H1 (cell line): ENCODE measurements at regions not wholly inside any gene's neighbourhood (a gene's known extent, or its start where the extent isn't known, plus 50 kb on each side); places are given as distances from the start of the nearest gene placed in this dataset.

Experiments
- CTCF ChIA-PET: fragments of 300-600 bp; sonication (Branson Sonifier 250); formaldehyde crosslinking; loops from one replicate; lab custom pipeline; 2021; ENCODE audit not compliant: partially characterized antibody; lab: Charles Lee
- POLR2A ChIA-PET: fragments of 300-600 bp; sonication (Branson Sonifier 250); formaldehyde crosslinking; loops from one replicate; lab custom pipeline; 2021; ENCODE audit warnings: inconsistent platforms; ENCODE audit not compliant: partially characterized antibody; lab: Charles Lee
- DNase-seq, 2 experiments: peaks; one replicate each; pipeline versions ENCODE4 v3.0.0 to v3.0.0-alpha.2; 2010 to 2022; ENCODE audit warnings: low spot score in 2 of 2, low read depth in 1 of 2, mixed read lengths in 1 of 2
- FAIRE-seq: peaks from 2 replicates; lab custom pipeline; 2011; peaks lifted over from hg19 to GRCh38; lab: Jason Lieb, UNC
- H2AFZ ChIP-seq: 2 replicates; pipeline ENCODE4 v1.8.1; 2012; ENCODE audit warnings: low read length, inconsistent platforms
- H2AK5ac ChIP-seq: 2 replicates; pipeline ENCODE4 v1.6.1; 2013; ENCODE audit warnings: low read depth, low read length
- H2BK120ac ChIP-seq: replicated peaks from 2 replicates; pipeline ENCODE3; 2013; ENCODE audit warnings: low read depth, low read length, inconsistent platforms
- H2BK12ac ChIP-seq: 2 replicates; pipeline ENCODE4 v1.6.1; 2013; ENCODE audit warnings: low read depth, low read length
- H2BK15ac ChIP-seq: 2 replicates; pipeline ENCODE4 v1.6.1; 2013; ENCODE audit warnings: low read length
- H2BK20ac ChIP-seq: 2 replicates; pipeline ENCODE4 v1.6.1; 2013; ENCODE audit warnings: low read length
- H2BK5ac ChIP-seq: 2 replicates; pipeline ENCODE4 v1.6.1; 2013; ENCODE audit warnings: low read depth, low read length
- H3K14ac ChIP-seq: 2 replicates; pipeline ENCODE4 v1.6.1; 2013; ENCODE audit warnings: inconsistent platforms; ENCODE audit not compliant: insufficient read length
- H3K18ac ChIP-seq: 2 replicates; pipeline ENCODE4 v1.6.1; 2013; ENCODE audit warnings: low read length; ENCODE audit errors: extremely low read depth
- H3K23ac ChIP-seq: 2 replicates; pipeline ENCODE4 v1.6.1; 2013; ENCODE audit warnings: inconsistent platforms; ENCODE audit not compliant: insufficient read length
- H3K23me2 ChIP-seq: 2 replicates; pipeline ENCODE4 v1.6.1; 2013; ENCODE audit warnings: low read depth, low read length
- H3K27ac ChIP-seq: 2 replicates; pipeline ENCODE4 v1.6.1; 2011; ENCODE audit warnings: low read depth, low read length, inconsistent platforms
- H3K27me3 ChIP-seq, 4 experiments: replicated peaks in 1 of 4; 1 replicate in 1 of 4; 2 replicates in 3 of 4; pipeline versions ENCODE4 v1.6.1 to v1.8.1; 2011 to 2013; ENCODE audit warnings: low read length in 3 of 4, mild to moderate bottlenecking in 3 of 4, inconsistent platforms in 2 of 4, mixed read lengths in 2 of 4, moderate library complexity in 1 of 4; ENCODE audit not compliant: control insufficient read depth in 3 of 4, insufficient read depth in 3 of 4; ENCODE audit errors: extremely low read depth in 1 of 4
- H3K36me3 ChIP-seq, 4 experiments: 2 replicates each; pipeline versions ENCODE4 v1.6.1 to v1.8.1; 2011 to 2013; ENCODE audit warnings: mild to moderate bottlenecking in 4 of 4, low read length in 3 of 4, moderate library complexity in 2 of 4, control low read depth in 1 of 4, inconsistent platforms in 1 of 4; ENCODE audit not compliant: insufficient read depth in 4 of 4, control insufficient read depth in 2 of 4
- H3K4ac ChIP-seq: replicated peaks from 2 replicates; pipeline ENCODE3; 2013; ENCODE audit warnings: low read length, low read depth, mixed read lengths, inconsistent platforms; ENCODE audit not compliant: insufficient read length
- H3K4me1 ChIP-seq, 4 experiments: replicated peaks in 1 of 4; 1 replicate in 1 of 4; 2 replicates in 3 of 4; pipeline versions ENCODE4 v1.6.1 to v1.8.1; 2011 to 2013; ENCODE audit warnings: low read length in 3 of 4, inconsistent platforms in 2 of 4, mixed read lengths in 1 of 4; ENCODE audit not compliant: insufficient read depth in 4 of 4, control insufficient read depth in 3 of 4
- H3K4me2 ChIP-seq, 2 experiments: 2 replicates each; pipeline versions ENCODE4 v1.6.1 to v1.8.1; 2011 to 2013; ENCODE audit warnings: low read depth in 2 of 2, low read length in 2 of 2, control low read depth in 1 of 2, inconsistent platforms in 1 of 2, mild to moderate bottlenecking in 1 of 2; ENCODE audit not compliant: insufficient read depth in 1 of 2
- H3K4me3 ChIP-seq, 4 experiments: fragments of 200-600, 300-600 bp in 1 of 4; sonication (generic), shearing (Covaris generic), sonication (Bioruptor Twin) in 1 of 4; 2 replicates each; pipeline versions ENCODE4 v1.5.1 to v1.8.1; 2011 to 2016; ENCODE audit warnings: low read length in 4 of 4, low read depth in 3 of 4, control low read depth in 2 of 4, inconsistent platforms in 2 of 4, mild to moderate bottlenecking in 2 of 4, mixed read lengths in 1 of 4, moderate library complexity in 1 of 4; ENCODE audit not compliant: insufficient read depth in 2 of 4; ENCODE audit errors: extremely low read depth in 1 of 4
- H3K56ac ChIP-seq: replicated peaks from 2 replicates; pipeline ENCODE3; 2013; ENCODE audit warnings: low read depth, mild to moderate bottlenecking, mixed read lengths, low read length, inconsistent platforms; ENCODE audit not compliant: insufficient read length
- H3K79me1 ChIP-seq: 2 replicates; pipeline ENCODE4 v1.6.1; 2013; ENCODE audit warnings: low read depth, low read length, control low read depth
- H3K79me2 ChIP-seq, 2 experiments: 2 replicates each; pipeline versions ENCODE4 v1.6.1 to v1.8.1; 2012 to 2013; ENCODE audit warnings: low read length in 2 of 2, mild to moderate bottlenecking in 2 of 2, inconsistent platforms in 1 of 2; ENCODE audit not compliant: insufficient read depth in 2 of 2, control insufficient read depth in 1 of 2
- H3K9ac ChIP-seq, 4 experiments: replicated peaks in 1 of 4; 1 replicate in 1 of 4; 2 replicates in 3 of 4; pipeline versions ENCODE4 v1.6.1 to v1.8.1; 2011 to 2013; ENCODE audit warnings: low read depth in 3 of 4, low read length in 3 of 4, control low read depth in 2 of 4, mild to moderate bottlenecking in 2 of 4, moderate library complexity in 2 of 4, inconsistent platforms in 1 of 4; ENCODE audit errors: extremely low read depth in 1 of 4
- H3K9me3 ChIP-seq, 2 experiments: 2 replicates each; pipeline versions ENCODE4 v1.6.1 to v1.8.1; 2012 to 2013; ENCODE audit warnings: mild to moderate bottlenecking in 2 of 2, moderate library complexity in 2 of 2, control low read depth in 1 of 2, inconsistent platforms in 1 of 2, low read depth in 1 of 2, low read length in 1 of 2, mixed read lengths in 1 of 2; ENCODE audit not compliant: insufficient read depth in 2 of 2
- H4K20me1 ChIP-seq, 2 experiments: replicated peaks in 1 of 2; 2 replicates each; pipeline versions ENCODE3 to v1.8.1; 2011 to 2013; ENCODE audit warnings: inconsistent platforms in 2 of 2, low read length in 2 of 2, mild to moderate bottlenecking in 1 of 2; ENCODE audit not compliant: insufficient read depth in 2 of 2, control insufficient read depth in 1 of 2
- H4K5ac ChIP-seq: 2 replicates; pipeline ENCODE4 v1.6.1; 2013; ENCODE audit warnings: low read length, low read depth, mixed read lengths, inconsistent platforms; ENCODE audit not compliant: insufficient read length
- H4K8ac ChIP-seq: 2 replicates; pipeline ENCODE4 v1.8.0; 2013; ENCODE audit warnings: mild to moderate bottlenecking, moderate library complexity, low read length, inconsistent platforms; ENCODE audit not compliant: insufficient read depth; ENCODE audit errors: extremely low read depth
- H4K91ac ChIP-seq: replicated peaks from 2 replicates; pipeline ENCODE3; 2013; ENCODE audit warnings: low read length, mixed read lengths, inconsistent platforms; ENCODE audit not compliant: insufficient read length
- CBX5 ChIP-seq: fragments of 300-800, 300-1000 bp; sonication (generic); IDR thresholded peaks from 2 replicates; pipeline ENCODE4 v1.7.1; 2016; ENCODE audit warnings: antibody characterized with exemption, low read length, low read depth
- EP300 ChIP-seq, 2 experiments: IDR thresholded peaks; 1 replicate in 1 of 2; 2 replicates in 1 of 2; pipeline ENCODE4 v1.6.1; 2011 to 2012; ENCODE audit warnings: low read depth in 2 of 2, low read length in 2 of 2, mild to moderate bottlenecking in 2 of 2, borderline replicate concordance in 1 of 2, inconsistent platforms in 1 of 2, moderate library complexity in 1 of 2
- EZH2 ChIP-seq: fragments of 200-600 bp; sonication (generic); IDR thresholded peaks from 2 replicates; pipeline ENCODE4 v1.7.1; 2012; ENCODE audit warnings: low read depth, mild to moderate bottlenecking, moderate library complexity, low read length, inconsistent platforms; ENCODE audit not compliant: severe bottlenecking
- JUND ChIP-seq: IDR thresholded peaks from 2 replicates; pipeline ENCODE4 v1.6.1; 2011; ENCODE audit warnings: mild to moderate bottlenecking, improper control_type of control experiment, low read length
- MAFK ChIP-seq: IDR thresholded peaks from 2 replicates; pipeline ENCODE4 v1.6.1; 2012; ENCODE audit warnings: low read depth, mild to moderate bottlenecking, improper control_type of control experiment, low read length
- POU5F1 ChIP-seq: IDR thresholded peaks from 2 replicates; pipeline ENCODE4 v1.6.1; 2011; ENCODE audit warnings: low read depth, mild to moderate bottlenecking, low read length, moderate library complexity
- RXRA ChIP-seq: IDR thresholded peaks from 2 replicates; pipeline ENCODE4 v1.6.1; 2011; ENCODE audit warnings: low read depth, mild to moderate bottlenecking, low read length, moderate library complexity; ENCODE audit not compliant: insufficient read depth
- SIX5 ChIP-seq: IDR thresholded peaks from 2 replicates; pipeline ENCODE4 v1.6.1; 2011; ENCODE audit warnings: mild to moderate bottlenecking, low read depth, low read length
- SP2 ChIP-seq: IDR thresholded peaks from 2 replicates; pipeline ENCODE4 v1.6.1; 2012; ENCODE audit warnings: mild to moderate bottlenecking, low read length, inconsistent platforms
- TBP ChIP-seq: IDR thresholded peaks from 2 replicates; pipeline ENCODE4 v1.6.1; 2011; ENCODE audit warnings: low read depth, low read length, improper control_type of control experiment
- WGBS, 2 experiments: shearing (Covaris generic) in 1 of 2; methylation state at CpG; one replicate each; pipeline versions ENCODE4 v1.1.6 to v1.1.7; 2013 to 2015; ENCODE audit warnings: low lambda C conversion rate in 2 of 2, mixed read lengths in 2 of 2, inconsistent platforms in 1 of 2, low coverage in 1 of 2, missing lambda C conversion rate in 1 of 2; ENCODE audit not compliant: insufficient replicate concordance in 2 of 2, insufficient coverage in 1 of 2, insufficient read length in 1 of 2; ENCODE audit errors: extremely low coverage in 1 of 2, missing lambda C conversion rate in 1 of 2; 5-methylcytosine and 5-hydroxymethylcytosine counted together
- TF ChIP-seq, protein P1 (sequence below), 3 experiments: IDR thresholded peaks; 1 replicate in 2 of 3; 2 replicates in 1 of 3; pipeline versions ENCODE4 v1.5.1 to v1.6.1; 2011; ENCODE audit warnings: low read length in 3 of 3, mild to moderate bottlenecking in 3 of 3, inconsistent platforms in 2 of 3, low read depth in 1 of 3, moderate library complexity in 1 of 3; ENCODE audit not compliant: insufficient read depth in 1 of 3; ENCODE audit errors: control extremely low read depth in 1 of 3
- TF ChIP-seq, protein P2 (sequence below): IDR thresholded peaks from 2 replicates; pipeline ENCODE4 v1.6.1; 2011; ENCODE audit warnings: low read depth, mild to moderate bottlenecking, low read length; ENCODE audit not compliant: insufficient read depth

DNA sequence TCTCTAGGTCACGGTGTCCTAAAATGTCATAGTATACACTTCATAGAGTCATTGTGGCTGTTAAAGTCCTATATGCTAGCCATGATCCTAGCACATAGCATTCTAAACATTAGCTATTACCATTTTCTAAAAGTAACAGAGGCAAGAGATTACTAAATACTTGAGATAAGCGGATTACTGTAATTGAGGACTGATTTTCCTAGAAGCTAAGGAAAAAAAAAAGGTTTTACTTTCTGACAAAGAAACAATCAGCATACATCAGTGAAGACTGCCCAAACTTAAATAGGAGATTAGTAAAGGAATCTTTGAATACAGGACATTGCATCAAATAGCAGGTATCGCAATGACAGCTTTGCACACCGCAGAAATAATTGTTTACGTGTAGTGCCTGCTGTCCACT lies 91.3 kb upstream of the HNRNPU start:
- Histone ChIP-seq H2BK12ac (no peak overlapping the region), H3K27me3 (no peaks in the 10 kb centered on the region), H3K56ac (no peak overlapping the region), H3K9ac (no peak overlapping the region), H3K4ac (no peak overlapping the region), H3K9me3 (no peaks in the 10 kb centered on the region), H3K18ac (no peak overlapping the region), H4K91ac (no peak overlapping the region), H3K4me1 (no peaks in the 10 kb centered on the region), H3K27ac (no peak overlapping the region), H2AFZ (no peak overlapping the region), H2AK5ac (no peak overlapping the region), H3K14ac (no peak overlapping the region), H4K20me1 (no peaks in the 10 kb centered on the region), H3K36me3 (no peaks in the 10 kb centered on the region), H2BK5ac (no peak overlapping the region), H4K8ac (no peak overlapping the region), H3K4me2 (no peak overlapping the region), H2BK20ac (no peak overlapping the region), H3K79me1 (no peaks in the 10 kb centered on the region), H3K79me2 (no peaks in the 10 kb centered on the region), H2BK15ac (no peak overlapping the region), H4K5ac (no peak overlapping the region), H3K4me3 (no peak overlapping the region), H3K23ac (no peak overlapping the region), H3K23me2 (no peaks in the 10 kb centered on the region), H2BK120ac (no peak overlapping the region)
- ChIA-PET POLR2A (interaction anchor here (0.8 to 2.8 kb wide), 3 partner anchors 16 to 93 kb away, joined by 3 to 8 read pairs (median 4); partner anchors contain the start of gene HNRNPU), CTCF (interaction anchor here (0.6 kb wide), 1 partner anchor 1059 kb away, joined by 3 read pairs; no protein-coding TSS in a partner anchor)
- no peak for DNase-seq
- FAIRE-seq, result no peak
- 92% methylated on average over 5 of the region's 5 CpGs; no CpG with 5 or more reads in 1 of the 2 experiments for WGBS, 2 experiments
- TF ChIP-seq RXRA (no peak), POU5F1 (no peak), MAFK (no peak), JUND (no peak), SIX5 (no peak), EP300 (IDR thresholded peaks at IDR 0.05; ENCODE audit: borderline replicate concordance in 1 of 2, low read depth in 2 of 2, low read length in 2 of 2) (no peak), CBX5 (no peak), TBP (no peak), EZH2 (no peak), SP2 (no peak)
- TF ChIP-seq, protein P1, sequence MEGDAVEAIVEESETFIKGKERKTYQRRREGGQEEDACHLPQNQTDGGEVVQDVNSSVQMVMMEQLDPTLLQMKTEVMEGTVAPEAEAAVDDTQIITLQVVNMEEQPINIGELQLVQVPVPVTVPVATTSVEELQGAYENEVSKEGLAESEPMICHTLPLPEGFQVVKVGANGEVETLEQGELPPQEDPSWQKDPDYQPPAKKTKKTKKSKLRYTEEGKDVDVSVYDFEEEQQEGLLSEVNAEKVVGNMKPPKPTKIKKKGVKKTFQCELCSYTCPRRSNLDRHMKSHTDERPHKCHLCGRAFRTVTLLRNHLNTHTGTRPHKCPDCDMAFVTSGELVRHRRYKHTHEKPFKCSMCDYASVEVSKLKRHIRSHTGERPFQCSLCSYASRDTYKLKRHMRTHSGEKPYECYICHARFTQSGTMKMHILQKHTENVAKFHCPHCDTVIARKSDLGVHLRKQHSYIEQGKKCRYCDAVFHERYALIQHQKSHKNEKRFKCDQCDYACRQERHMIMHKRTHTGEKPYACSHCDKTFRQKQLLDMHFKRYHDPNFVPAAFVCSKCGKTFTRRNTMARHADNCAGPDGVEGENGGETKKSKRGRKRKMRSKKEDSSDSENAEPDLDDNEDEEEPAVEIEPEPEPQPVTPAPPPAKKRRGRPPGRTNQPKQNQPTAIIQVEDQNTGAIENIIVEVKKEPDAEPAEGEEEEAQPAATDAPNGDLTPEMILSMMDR (IDR thresholded peaks at IDR 0.05; ENCODE audit: control extremely low read depth in 1 of 3, insufficient read depth in 1 of 3, low read depth in 1 of 3, low read length in 3 of 3), result no peak
- TF ChIP-seq, protein P2, sequence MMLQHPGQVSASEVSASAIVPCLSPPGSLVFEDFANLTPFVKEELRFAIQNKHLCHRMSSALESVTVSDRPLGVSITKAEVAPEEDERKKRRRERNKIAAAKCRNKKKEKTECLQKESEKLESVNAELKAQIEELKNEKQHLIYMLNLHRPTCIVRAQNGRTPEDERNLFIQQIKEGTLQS, result no peak
